ENCODE measurements at regions not wholly inside any gene's neighbourhood (a gene's known extent, or its start where the extent isn't known, plus 50 kb on each side); places are given as distances from the start of the nearest gene placed in this dataset.

GRCh38 chr12:107580750-107581618, 104.6 kb upstream of the PWP1 start:
- 0 out of 2 replicates have a peak, but pooled peaks cover 2% of the 10 kb centered on the region for H3K27me3 ChIP-seq (ENCODE audit: insufficient read depth, low read length)
- H3K4me3 Mint-ChIP-seq: peak overlapping the region; percentile 51 to 73
- peaks cover 43% of the 10 kb centered on the region for H3K27me3 Mint-ChIP-seq (ENCODE audit: low read depth)
- H3K14ac ChIP-seq (ENCODE audit: insufficient read depth, low read length): no peak overlapping the region
- H4K5ac ChIP-seq (ENCODE audit: insufficient read length, low read depth, low read length): no peak overlapping the region
- no peaks in the 10 kb centered on the region for H3K79me2 ChIP-seq (ENCODE audit: insufficient read depth, low read length)
- WGBS (ENCODE audit: extremely low coverage, insufficient read length, low lambda C conversion rate): no CpG with 5 or more reads among the region's 66 CpGs
- peaks cover 12% of the 10 kb centered on the region; the same call in 1 of the 2 replicates for H3K4me1 ChIP-seq (ENCODE audit: insufficient read depth, low read length)
- H2BK20ac ChIP-seq (ENCODE audit: low read depth, low read length, poor library complexity, severe bottlenecking): no peak overlapping the region
- H4K91ac ChIP-seq (ENCODE audit: insufficient read length, low read depth, low read length): no peak overlapping the region
- H3K4me2 ChIP-seq (ENCODE audit: insufficient read depth, insufficient read length, low read length): peak overlapping the region; percentile 31
- no peak overlapping the region for H2BK12ac ChIP-seq (ENCODE audit: insufficient read length, low read depth, low read length)
- H3K27ac ChIP-seq (ENCODE audit: insufficient read length, low read depth, low read length): no peak overlapping the region
- H3K23ac ChIP-seq (ENCODE audit: insufficient read length, low read depth, low read length): no peak overlapping the region
- no peak overlapping the region for H2AK5ac ChIP-seq (ENCODE audit: insufficient read length, low read length)
- peaks cover 25 to 32% of the 10 kb centered on the region in 2 experiments for H3K4me1 Mint-ChIP-seq
- H3K79me1 ChIP-seq (ENCODE audit: insufficient read depth, low read depth, low read length, poor library complexity, severe bottlenecking): no peaks in the 10 kb centered on the region
- no peaks in the 10 kb centered on the region for H3K23me2 ChIP-seq (ENCODE audit: insufficient read length, low read depth, low read length, poor library complexity, severe bottlenecking)
- no peak overlapping the region for H3K18ac ChIP-seq (ENCODE audit: insufficient read length, low read depth, low read length)
- H3K36me3 Mint-ChIP-seq (ENCODE audit: insufficient read depth in 1 of 3, low read depth in 3 of 3): no peaks in the 10 kb centered on the region
- H3K9me3 ChIP-seq (ENCODE audit: control insufficient read depth, low read depth, low read length): no peaks in the 10 kb centered on the region
- no peak overlapping the region for H2BK5ac ChIP-seq (ENCODE audit: insufficient read length, low read length)
- H2AFZ ChIP-seq (ENCODE audit: low read length): no peak overlapping the region
- H4K20me1 ChIP-seq (ENCODE audit: control insufficient read depth, insufficient read depth, insufficient read length): no peaks in the 10 kb centered on the region
- H2BK15ac ChIP-seq (ENCODE audit: low read depth, low read length): no peak overlapping the region
- no peak overlapping the region for H2BK120ac ChIP-seq (ENCODE audit: low read depth, low read length, poor library complexity, severe bottlenecking)
- H4K8ac ChIP-seq (replicated peaks; ENCODE audit: insufficient read length, low read depth, low read length): no peak overlapping the region
- H3K56ac ChIP-seq (ENCODE audit: insufficient read length, low read depth, low read length): no peak overlapping the region
- H3K9ac ChIP-seq (ENCODE audit: extremely low read depth, insufficient read length, low read length): no peak overlapping the region
- H3K4ac ChIP-seq (ENCODE audit: low read depth, low read length): no peak overlapping the region
- DNase-seq: peak; percentile 65
- H3T11ph ChIP-seq (ENCODE audit: low read length): no peak overlapping the region
- no peaks in the 10 kb centered on the region for H3K9me3 Mint-ChIP-seq
- TF ChIP-seq CTCF (conservative IDR thresholded peaks at IDR 0.05): peak; percentile 16; the same call in 1 of the 3 replicates
- no peak overlapping the region for H3K27ac Mint-ChIP-seq

All from H9 (cell line).